ENCODE measurements at regions not wholly inside any gene's neighbourhood (a gene's known extent, or its start where the extent isn't known, plus 50 kb on each side); places are given as distances from the start of the nearest gene placed in this dataset.
A peak's percentile ranks its signal among the peaks of the same experiment; 100 is the strongest.

GRCh38 chr14:51582437-51582836 is 69.3 kb upstream of the FRMD6 start:
- ATAC-seq (ENCODE audit: poor library complexity) (no peak), DNase-seq (no peak)
- Mint-ChIP-seq H3K4me3 (no peak overlapping the region), H3K36me3 (ENCODE audit: low read depth) (no peaks in the 10 kb centered on the region), H3K27ac (no peak overlapping the region), H3K27me3 (peaks cover 22% of the 10 kb centered on the region), H3K4me1 (ENCODE audit: low read depth) (no peaks in the 10 kb centered on the region), H3K9me3 (no peaks in the 10 kb centered on the region)
- no peak for TF ChIP-seq CTCF (IDR thresholded peaks at IDR 0.05)
- no peaks in the 10 kb centered on the region for H3K36me3 ChIP-seq (ENCODE audit: insufficient read depth, low read length)
- no peak overlapping the region for H3K27ac ChIP-seq (ENCODE audit: low read depth in 1 of 2, low read length in 2 of 2)
- POLR2A ChIA-PET, result no interaction called here
- no peaks in the 10 kb centered on the region for H3K4me1 ChIP-seq (ENCODE audit: insufficient read depth, low read length)
- no peaks in the 10 kb centered on the region for H3K9me3 ChIP-seq (ENCODE audit: control insufficient read depth in 1 of 2, insufficient read depth in 1 of 2, low read length in 2 of 2)
- no peak overlapping the region for H3K4me3 ChIP-seq (ENCODE audit: low read length)
- intact Hi-C loops (cut with DNase I, micrococcal nuclease), result no loop called here
- CTCF ChIA-PET, result interaction anchor here (1.0 kb wide), 1 partner anchor 11 kb away, joined by 3 read pairs; no protein-coding TSS in a partner anchor
- H3K27me3 ChIP-seq (ENCODE audit: control insufficient read depth in 1 of 2, insufficient read depth in 2 of 2, low read length in 2 of 2), result peaks cover 0 to 3% of the 10 kb centered on the region in 2 experiments

GRCh38 chr14:51585055-51585454 is 66.7 kb upstream of the FRMD6 start:
- POLR2A ChIA-PET, result no interaction called here
- no peak overlapping the region for H3K4me3 ChIP-seq (ENCODE audit: low read length)
- Mint-ChIP-seq H3K27ac (no peak overlapping the region), H3K4me3 (no peak overlapping the region), H3K27me3 (peaks cover 12% of the 10 kb centered on the region), H3K36me3 (ENCODE audit: low read depth) (no peaks in the 10 kb centered on the region), H3K4me1 (ENCODE audit: low read depth) (no peaks in the 10 kb centered on the region), H3K9me3 (no peaks in the 10 kb centered on the region)
- CTCF ChIA-PET, result no interaction called here
- no peak overlapping the region for H3K27ac ChIP-seq (ENCODE audit: low read depth in 1 of 2, low read length in 2 of 2)
- H3K36me3 ChIP-seq (ENCODE audit: insufficient read depth, low read length), result no peaks in the 10 kb centered on the region
- H3K9me3 ChIP-seq (ENCODE audit: control insufficient read depth in 1 of 2, insufficient read depth in 1 of 2, low read length in 2 of 2), result no peaks in the 10 kb centered on the region
- DNase-seq (no peak), ATAC-seq (ENCODE audit: poor library complexity) (no peak)
- H3K27me3 ChIP-seq (ENCODE audit: control insufficient read depth in 1 of 2, insufficient read depth in 2 of 2, low read length in 2 of 2), result no peaks in the 10 kb centered on the region
- TF ChIP-seq CTCF (IDR thresholded peaks at IDR 0.05), result no peak
- intact Hi-C loops (cut with DNase I, micrococcal nuclease), result no loop called here
- H3K4me1 ChIP-seq (ENCODE audit: insufficient read depth, low read length), result no peaks in the 10 kb centered on the region

DNA sequence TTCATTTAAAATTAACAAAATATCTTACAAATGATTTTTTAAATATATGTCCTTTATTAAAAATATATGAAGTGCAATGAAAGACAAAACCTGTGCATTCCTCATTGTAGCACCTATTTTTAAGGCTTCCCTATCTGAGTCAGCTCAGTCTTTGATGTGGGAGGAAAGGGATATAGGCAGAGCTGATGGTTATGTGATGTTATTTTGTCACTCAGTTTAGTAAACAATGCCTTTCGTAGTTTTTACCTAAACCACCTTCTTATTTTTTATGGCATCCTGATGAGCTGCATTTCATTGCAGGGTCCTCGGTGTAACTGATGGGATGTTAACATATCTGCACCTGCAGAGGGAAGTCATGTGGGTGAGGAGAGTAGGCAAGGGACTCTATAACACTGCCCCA is 58.9 kb upstream of the FRMD6 start:
- Mint-ChIP-seq H3K4me1 (ENCODE audit: low read depth) (peaks cover 8% of the 10 kb centered on the region), H3K9me3 (no peaks in the 10 kb centered on the region), H3K4me3 (no peak overlapping the region), H3K27me3 (peaks cover 11% of the 10 kb centered on the region), H3K27ac (no peak overlapping the region), H3K36me3 (ENCODE audit: low read depth) (no peaks in the 10 kb centered on the region)
- Histone ChIP-seq H3K27me3 (ENCODE audit: control insufficient read depth in 1 of 2, insufficient read depth in 2 of 2, low read length in 2 of 2) (peaks cover 0 to 2% of the 10 kb centered on the region in 2 experiments), H3K36me3 (ENCODE audit: insufficient read depth, low read length) (no peaks in the 10 kb centered on the region), H3K27ac (ENCODE audit: low read depth in 1 of 2, low read length in 2 of 2) (no peak overlapping the region), H3K4me3 (ENCODE audit: low read length) (no peak overlapping the region), H3K4me1 (ENCODE audit: insufficient read depth, low read length) (no peaks in the 10 kb centered on the region), H3K9me3 (ENCODE audit: control insufficient read depth in 1 of 2, insufficient read depth in 1 of 2, low read length in 2 of 2) (no peaks in the 10 kb centered on the region)
- ChIA-PET CTCF (interaction anchor here (0.7 kb wide), 1 partner anchor 10 kb away, joined by 3 read pairs; no protein-coding TSS in a partner anchor), POLR2A (no interaction called here)
- DNase-seq (peak in 3 of 14 experiments; percentile 8 to 17 (median 13)), ATAC-seq (ENCODE audit: poor library complexity) (peak; percentile 29)
- intact Hi-C loops (cut with DNase I, micrococcal nuclease), result no loop called here
- no peak for TF ChIP-seq CTCF (IDR thresholded peaks at IDR 0.05)
